ENCODE measurements at regions not wholly inside any gene's neighbourhood (a gene's known extent, or its start where the extent isn't known, plus 50 kb on each side); places are given as distances from the start of the nearest gene placed in this dataset.
"Not testable (repeated sequence)": the region's sequence is repeated elsewhere in the genome, so short reads cannot be mapped to it uniquely, and the experiment has no call there.

GRCh38 chr5:71771191-71771590, 52.1 kb downstream of the CARTPT start:
- ATAC-seq, result no peak
- H3K36me3 Mint-ChIP-seq, result no peaks in the 10 kb centered on the region
- no peak overlapping the region for H3K27ac Mint-ChIP-seq
- peaks cover 11% of the 10 kb centered on the region for H3K27me3 Mint-ChIP-seq
- H3K9me3 Mint-ChIP-seq, result no peaks in the 10 kb centered on the region
- no peak overlapping the region for H3K4me3 Mint-ChIP-seq
- H3K4me1 Mint-ChIP-seq, result peaks cover 6% of the 10 kb centered on the region

- H3K36me3 Mint-ChIP-seq, result no peaks in the 10 kb centered on the region
- no peak overlapping the region for H3K4me3 Mint-ChIP-seq
- H3K27ac Mint-ChIP-seq, result no peak overlapping the region
- ATAC-seq, result no peak
- peaks cover 18% of the 10 kb centered on the region for H3K4me1 Mint-ChIP-seq
- H3K27me3 Mint-ChIP-seq, result peaks cover 2% of the 10 kb centered on the region
- H3K9me3 Mint-ChIP-seq, result no peaks in the 10 kb centered on the region
Observed at GRCh38 chr5:71778678-71779276, 59.7 kb downstream of the CARTPT start.

- Mint-ChIP-seq H3K4me1 (peaks cover 23% of the 10 kb centered on the region), H3K9me3 (no peaks in the 10 kb centered on the region), H3K36me3 (no peaks in the 10 kb centered on the region), H3K27ac (no peak overlapping the region), H3K4me3 (no peak overlapping the region), H3K27me3 (no peaks in the 10 kb centered on the region)
- ATAC-seq, result no peak
Observed at GRCh38 chr5:71780597-71780996, 61.5 kb downstream of the CARTPT start.

- no peaks in the 10 kb centered on the region for H3K36me3 Mint-ChIP-seq
- peak; percentile 34 for ATAC-seq
Observed at GRCh38 chr5:71782393-71782770, 63.3 kb downstream of the CARTPT start.

GRCh38 chr5:71782771-71783770, 64.0 kb downstream of the CARTPT start:
- peak overlapping the region; percentile 36 for H3K27ac Mint-ChIP-seq
- H3K36me3 Mint-ChIP-seq, result no peaks in the 10 kb centered on the region
- ATAC-seq, result peak; percentile 96
- H3K27me3 Mint-ChIP-seq, result no peaks in the 10 kb centered on the region
- H3K9me3 Mint-ChIP-seq, result no peaks in the 10 kb centered on the region
- H3K4me3 Mint-ChIP-seq, result peak overlapping the region; percentile 47
- peaks cover 23% of the 10 kb centered on the region for H3K4me1 Mint-ChIP-seq

More at GRCh38 chr5:71782393-71782770, 63.3 kb downstream of the CARTPT start:
- H3K27me3 Mint-ChIP-seq, result no peaks in the 10 kb centered on the region
- H3K4me3 Mint-ChIP-seq, result peak overlapping the region; percentile 47
- H3K9me3 Mint-ChIP-seq, result no peaks in the 10 kb centered on the region
- H3K27ac Mint-ChIP-seq, result peak overlapping the region; percentile 36
- peaks cover 23% of the 10 kb centered on the region for H3K4me1 Mint-ChIP-seq

GRCh38 chr5:71783891-71784290, 64.8 kb downstream of the CARTPT start:
- H3K4me1 Mint-ChIP-seq, result peaks cover 23% of the 10 kb centered on the region
- peaks cover 3% of the 10 kb centered on the region for H3K36me3 Mint-ChIP-seq
- H3K9me3 Mint-ChIP-seq, result no peaks in the 10 kb centered on the region
- H3K27me3 Mint-ChIP-seq, result peaks cover 7% of the 10 kb centered on the region
- ATAC-seq, result no peak
- H3K27ac Mint-ChIP-seq, result no peak overlapping the region
- H3K4me3 Mint-ChIP-seq, result no peak overlapping the region

GRCh38 chr5:71786337-71787055, 67.4 kb downstream of the CARTPT start:
- H3K27ac Mint-ChIP-seq, result no peak overlapping the region
- ATAC-seq, result no peak
- H3K4me3 Mint-ChIP-seq, result no peak overlapping the region

GRCh38 chr5:71788794-71789193, 69.7 kb downstream of the CARTPT start:
- peaks cover 15% of the 10 kb centered on the region for H3K27me3 Mint-ChIP-seq
- H3K27ac Mint-ChIP-seq, result no peak overlapping the region
- peaks cover 11% of the 10 kb centered on the region for H3K9me3 Mint-ChIP-seq
- H3K4me1 Mint-ChIP-seq, result peaks cover 5% of the 10 kb centered on the region
- no peak overlapping the region for H3K4me3 Mint-ChIP-seq
- no peak for ATAC-seq
- peaks cover 10% of the 10 kb centered on the region for H3K36me3 Mint-ChIP-seq

More at GRCh38 chr5:71786337-71787055, 67.4 kb downstream of the CARTPT start:
- Mint-ChIP-seq H3K36me3 (peaks cover 9% of the 10 kb centered on the region), H3K4me1 (peaks cover 23% of the 10 kb centered on the region), H3K27me3 (peaks cover 15% of the 10 kb centered on the region), H3K9me3 (peaks cover 4% of the 10 kb centered on the region)

- Mint-ChIP-seq H3K27me3 (peaks cover 15% of the 10 kb centered on the region), H3K27ac (no peak overlapping the region), H3K36me3 (peaks cover 10% of the 10 kb centered on the region), H3K4me3 (no peak overlapping the region), H3K4me1 (no peaks in the 10 kb centered on the region), H3K9me3 (peaks cover 14% of the 10 kb centered on the region)
- ATAC-seq, result no peak
Observed at GRCh38 chr5:71789746-71790145, 70.7 kb downstream of the CARTPT start.

- ATAC-seq, result no peak
- Mint-ChIP-seq H3K9me3 (peaks cover 20% of the 10 kb centered on the region), H3K27me3 (peaks cover 15% of the 10 kb centered on the region), H3K27ac (no peak overlapping the region), H3K4me3 (no peak overlapping the region), H3K36me3 (peaks cover 15% of the 10 kb centered on the region), H3K4me1 (no peaks in the 10 kb centered on the region)
Observed at GRCh38 chr5:71790433-71790832, 71.4 kb downstream of the CARTPT start.

- H3K4me1 Mint-ChIP-seq, ATAC-seq, H3K4me3 Mint-ChIP-seq, H3K27ac Mint-ChIP-seq: not testable (repeated sequence)
- Mint-ChIP-seq H3K27me3 (peaks cover 15% of the 10 kb centered on the region), H3K9me3 (peaks cover 20% of the 10 kb centered on the region), H3K36me3 (peaks cover 15% of the 10 kb centered on the region)
Observed at GRCh38 chr5:71792041-71792440, 73.0 kb downstream of the CARTPT start.

- Mint-ChIP-seq H3K4me3 (no peak overlapping the region), H3K4me1 (no peaks in the 10 kb centered on the region), H3K27ac (no peak overlapping the region), H3K9me3 (peaks cover 21% of the 10 kb centered on the region), H3K27me3 (peaks cover 21% of the 10 kb centered on the region), H3K36me3 (peaks cover 10% of the 10 kb centered on the region)
- ATAC-seq, result no peak
Observed at GRCh38 chr5:71794061-71794695, 75.1 kb downstream of the CARTPT start.

GRCh38 chr5:71802673-71803072, 83.6 kb downstream of the CARTPT start:
- Mint-ChIP-seq H3K9me3 (peaks cover 5% of the 10 kb centered on the region), H3K27ac (no peak overlapping the region), H3K36me3 (no peaks in the 10 kb centered on the region), H3K4me3 (no peak overlapping the region), H3K27me3 (peaks cover 43% of the 10 kb centered on the region), H3K4me1 (no peaks in the 10 kb centered on the region)
- ATAC-seq, result no peak

GRCh38 chr5:71806711-71807110, 87.6 kb downstream of the CARTPT start:
- Mint-ChIP-seq H3K4me3 (no peak overlapping the region), H3K27me3 (peaks cover 47% of the 10 kb centered on the region), H3K4me1 (no peaks in the 10 kb centered on the region), H3K27ac (no peak overlapping the region), H3K36me3 (no peaks in the 10 kb centered on the region), H3K9me3 (no peaks in the 10 kb centered on the region)
- no peak for ATAC-seq

GRCh38 chr5:71807909-71808308, 88.8 kb downstream of the CARTPT start:
- Mint-ChIP-seq H3K27ac (no peak overlapping the region), H3K4me1 (no peaks in the 10 kb centered on the region), H3K4me3 (no peak overlapping the region), H3K36me3 (no peaks in the 10 kb centered on the region), H3K27me3 (peaks cover 54% of the 10 kb centered on the region), H3K9me3 (no peaks in the 10 kb centered on the region)
- no peak for ATAC-seq
